HEK293 (cell line): ENCODE measurements at regions not wholly inside any gene's neighbourhood (a gene's known extent, or its start where the extent isn't known, plus 50 kb on each side); places are given as distances from the start of the nearest gene placed in this dataset.

Experiments
- CTCF ChIA-PET: fragments of 350-600 bp; formaldehyde crosslinking; extraction: SDS; loops from one replicate; lab custom pipeline; 2021; ENCODE audit warnings: antibody characterized with exemption; lab: Yijun Ruan, JAX
- POLR2A ChIA-PET: fragments of 300-600 bp; formaldehyde crosslinking; extraction: SDS; loops from one replicate; lab custom pipeline; 2020; ENCODE audit warnings: antibody characterized with exemption, inconsistent platforms; lab: Yijun Ruan, JAX
- H3K27ac ChIP-seq: fragments of 200-500 bp; sonication (Bioruptor generic); 2 replicates; pipeline ENCODE4 v1.5.1; 2014; ENCODE audit warnings: low read depth, low read length, control low read depth, inconsistent platforms; ENCODE audit errors: extremely low read depth
- H3K36me3 ChIP-seq, 2 experiments: fragments of 200-500 bp in 1 of 2; sonication (Bioruptor generic) in 1 of 2; 1 replicate in 1 of 2; 2 replicates in 1 of 2; pipeline ENCODE4 v1.5.1; 2014 to 2017; ENCODE audit warnings: inconsistent platforms in 2 of 2, low read length in 2 of 2; ENCODE audit not compliant: control insufficient read depth in 2 of 2, insufficient read depth in 1 of 2
- H3K4me1 ChIP-seq: fragments of 200-500 bp; sonication (Bioruptor generic); 2 replicates; pipeline ENCODE4 v1.5.1; 2014; ENCODE audit warnings: mild to moderate bottlenecking, low read length, inconsistent platforms; ENCODE audit not compliant: control insufficient read depth, insufficient read depth
- H3K4me3 ChIP-seq: 2 replicates; pipeline ENCODE4 v1.5.1; 2011; ENCODE audit warnings: low read depth, mild to moderate bottlenecking, control low read depth, low read length, moderate library complexity
- H3K9me3 ChIP-seq: fragments of 200-500 bp; sonication (Bioruptor generic); 2 replicates; pipeline ENCODE4 v1.5.1; 2014; ENCODE audit warnings: low read depth, low read length, inconsistent platforms; ENCODE audit not compliant: control insufficient read depth, insufficient read depth
- CTCF ChIP-seq: fragments of 450-650 bp; formaldehyde crosslinking; IDR thresholded peaks from 2 replicates; pipeline ENCODE4 v1.5.1; 2016; ENCODE audit warnings: missing biosample characterization, missing genetic modification characterization
- ZBTB1 ChIP-seq: fragments of 450-650 bp; formaldehyde crosslinking; IDR thresholded peaks from 2 replicates; pipeline ENCODE4 v1.5.1; 2016; ENCODE audit warnings: missing biosample characterization, missing genetic modification characterization
- ZNF112 ChIP-seq: fragments of 450-650 bp; formaldehyde crosslinking; IDR thresholded peaks from 2 replicates; pipeline ENCODE4 v1.5.0; 2017; ENCODE audit warnings: missing biosample characterization, missing genetic modification characterization
- ZNF133 ChIP-seq: fragments of 450-650 bp; formaldehyde crosslinking; IDR thresholded peaks from 2 replicates; pipeline ENCODE4 v1.5.1; 2016; ENCODE audit warnings: missing biosample characterization, missing genetic modification characterization
- ZNF146 ChIP-seq: fragments of 450-650 bp; formaldehyde crosslinking; IDR thresholded peaks from 2 replicates; pipeline ENCODE4 v1.5.1; 2016; ENCODE audit warnings: missing biosample characterization, missing genetic modification characterization
- ZNF184 ChIP-seq: fragments of 450-650 bp; IDR thresholded peaks from 2 replicates; pipeline ENCODE4 v1.5.1; 2018; ENCODE audit warnings: missing biosample characterization, mild to moderate bottlenecking, missing genetic modification characterization
- ZNF26 ChIP-seq: fragments of 450-650 bp; formaldehyde crosslinking; IDR thresholded peaks from 2 replicates; pipeline ENCODE4 v1.5.1; 2016; ENCODE audit warnings: missing biosample characterization, missing genetic modification characterization
- ZNF335 ChIP-seq: fragments of 450-650 bp; formaldehyde crosslinking; conservative IDR thresholded peaks from 2 replicates; pipeline ENCODE4 v1.5.1; 2016; ENCODE audit warnings: missing biosample characterization, missing genetic modification characterization
- ZNF416 ChIP-seq: fragments of 450-650 bp; formaldehyde crosslinking; IDR thresholded peaks from 2 replicates; pipeline ENCODE4 v1.5.1; 2016; ENCODE audit warnings: missing biosample characterization, missing genetic modification characterization
- ZNF426 ChIP-seq: fragments of 450-650 bp; formaldehyde crosslinking; IDR thresholded peaks from 2 replicates; pipeline ENCODE4 v1.5.1; 2017; ENCODE audit warnings: missing biosample characterization, missing genetic modification characterization, mild to moderate bottlenecking, inconsistent platforms, moderate library complexity
- ZNF514 ChIP-seq: fragments of 450-650 bp; formaldehyde crosslinking; IDR thresholded peaks from 2 replicates; pipeline ENCODE4 v1.5.1; 2016; ENCODE audit warnings: missing biosample characterization, missing genetic modification characterization
- ZNF518A ChIP-seq: fragments of 450-650 bp; formaldehyde crosslinking; conservative IDR thresholded peaks from 2 replicates; pipeline ENCODE4 v1.5.1; 2016; ENCODE audit warnings: low read depth, missing biosample characterization, missing genetic modification characterization
- ZNF560 ChIP-seq: fragments of 450-650 bp; formaldehyde crosslinking; IDR thresholded peaks from 2 replicates; pipeline ENCODE4 v1.5.1; 2017; ENCODE audit warnings: missing biosample characterization, missing genetic modification characterization, borderline replicate concordance
- ZNF639 ChIP-seq: fragments of 450-650 bp; formaldehyde crosslinking; IDR thresholded peaks from 2 replicates; pipeline ENCODE4 v1.5.1; 2016; ENCODE audit warnings: missing biosample characterization, missing genetic modification characterization
- ZNF660 ChIP-seq: fragments of 450-650 bp; IDR thresholded peaks from 2 replicates; pipeline ENCODE4 v1.5.1; 2018; ENCODE audit warnings: missing biosample characterization, mild to moderate bottlenecking, missing genetic modification characterization
- ZNF701 ChIP-seq: fragments of 450-650 bp; formaldehyde crosslinking; IDR thresholded peaks from 2 replicates; pipeline ENCODE4 v1.5.1; 2016; ENCODE audit warnings: missing biosample characterization, missing genetic modification characterization
- ZNF747 ChIP-seq: fragments of 450-650 bp; formaldehyde crosslinking; IDR thresholded peaks from 2 replicates; pipeline ENCODE4 v1.5.1; 2016; ENCODE audit warnings: missing biosample characterization, missing genetic modification characterization
- ZSCAN5A ChIP-seq: fragments of 450-650 bp; formaldehyde crosslinking; IDR thresholded peaks from 2 replicates; pipeline ENCODE4 v1.5.1; 2016; ENCODE audit warnings: missing biosample characterization, missing genetic modification characterization

GRCh38 chr4:31236020-31236638 is 516.0 kb downstream of the PCDH7 start:
- ChIA-PET CTCF (no interaction called here), POLR2A (no interaction called here)
- H3K4me1 ChIP-seq, result no peaks in the 10 kb centered on the region
- H3K27ac ChIP-seq, result no peak overlapping the region
- no peaks in the 10 kb centered on the region for H3K9me3 ChIP-seq
- H3K36me3 ChIP-seq, result no peaks in the 10 kb centered on the region
- TF ChIP-seq CTCF (no peak), ZNF701 (tag by site-specific recombination) (no peak), ZNF639 (tag by site-specific recombination) (no peak), ZNF747 (tag by site-specific recombination) (no peak), ZSCAN5A (tag by site-specific recombination) (no peak), ZNF518A (tag by site-specific recombination) (no peak), ZNF335 (tag by site-specific recombination) (no peak), ZNF426 (tag by site-specific recombination) (no peak), ZNF660 (tag by site-specific recombination) (no peak), ZNF184 (tag by site-specific recombination) (no peak), ZNF560 (tag by site-specific recombination) (no peak), ZNF112 (tag by site-specific recombination) (no peak), ZNF133 (no peak), ZNF416 (tag by site-specific recombination) (no peak), ZNF514 (no peak), ZNF26 (tag by site-specific recombination) (no peak), ZBTB1 (tag by site-specific recombination) (no peak), ZNF146 (tag by site-specific recombination) (no peak)
- TF ChIP-seq, all 188 proteins: peak for 0
- no peak overlapping the region for H3K4me3 ChIP-seq
